ENCODE measurements at regions not wholly inside any gene's neighbourhood (a gene's known extent, or its start where the extent isn't known, plus 50 kb on each side); places are given as distances from the start of the nearest gene placed in this dataset.
A peak's percentile ranks its signal among the peaks of the same experiment; 100 is the strongest.

DNA sequence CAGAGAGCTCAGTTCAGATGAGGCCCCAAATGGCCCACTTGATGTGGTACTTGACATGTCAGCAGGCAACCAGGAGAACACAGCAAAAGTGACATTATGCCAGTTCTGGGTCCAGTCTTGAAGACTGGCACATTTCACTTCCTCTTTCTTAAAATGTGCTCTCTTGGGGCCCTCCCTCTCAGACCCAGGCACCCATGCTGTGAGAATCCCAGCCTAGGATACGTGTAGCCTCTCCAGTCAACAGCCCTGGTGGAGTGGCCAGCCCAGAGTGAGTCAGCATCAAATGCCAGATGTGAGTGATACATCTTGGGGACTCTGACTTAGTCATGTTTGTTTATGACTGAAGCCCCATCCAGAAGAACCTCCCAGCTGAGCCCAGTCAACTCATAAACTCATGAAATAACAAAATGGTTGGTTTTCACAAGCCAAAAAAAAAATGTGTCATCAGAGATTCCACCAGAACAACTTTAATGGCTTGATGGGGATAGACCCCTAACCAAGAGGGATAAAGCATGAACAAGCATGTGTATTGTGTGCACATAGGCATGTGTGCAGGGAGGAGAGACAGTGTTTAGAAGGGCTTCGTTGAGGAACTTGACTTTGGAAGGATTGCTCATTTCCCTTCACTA lies 82.5 kb upstream of the TNRC6C start:
- peaks cover 11% of the 10 kb centered on the region for H3K9me3 Mint-ChIP-seq
- peak overlapping the region; percentile 58 for H3K27ac Mint-ChIP-seq
- peak overlapping the region; percentile 6 for H3K4me3 Mint-ChIP-seq
- peaks cover 11% of the 10 kb centered on the region for H3K27me3 Mint-ChIP-seq
- H3K36me3 Mint-ChIP-seq, result peaks cover 5% of the 10 kb centered on the region
- peak; percentile 90 for ATAC-seq
- peaks cover 55% of the 10 kb centered on the region for H3K4me1 Mint-ChIP-seq

DNA sequence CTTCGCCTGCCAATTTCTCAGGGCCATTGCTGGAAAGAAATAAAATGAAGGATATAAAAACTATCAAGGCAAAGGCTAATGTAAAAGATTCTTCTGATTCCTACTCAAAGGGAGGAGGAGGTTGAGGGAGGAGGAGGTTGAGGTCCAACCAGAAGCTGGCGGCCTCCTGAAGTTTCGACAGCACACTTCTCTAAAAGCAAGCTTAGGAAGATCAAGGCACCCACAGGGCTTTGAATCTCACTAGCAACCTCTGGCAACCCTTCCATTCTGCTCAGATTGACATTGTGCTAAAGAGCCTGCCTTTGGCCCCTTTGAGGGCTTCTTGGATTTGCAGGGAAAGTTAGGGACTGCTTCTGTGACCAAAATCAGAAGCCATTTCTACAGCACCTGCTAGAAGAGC lies 81.5 kb upstream of the TNRC6C start:
- peaks cover 11% of the 10 kb centered on the region for H3K9me3 Mint-ChIP-seq
- H3K4me3 Mint-ChIP-seq, result no peak overlapping the region
- H3K27ac Mint-ChIP-seq, result no peak overlapping the region
- no peak for ATAC-seq
- peaks cover 11% of the 10 kb centered on the region for H3K27me3 Mint-ChIP-seq
- H3K4me1 Mint-ChIP-seq, result peaks cover 66% of the 10 kb centered on the region
- H3K36me3 Mint-ChIP-seq, result peaks cover 5% of the 10 kb centered on the region

GRCh38 chr17:77877646-77878355 lies 80.7 kb upstream of the TNRC6C start:
- H3K4me3 Mint-ChIP-seq, result no peak overlapping the region
- peaks cover 5% of the 10 kb centered on the region for H3K36me3 Mint-ChIP-seq
- H3K27me3 Mint-ChIP-seq, result peaks cover 6% of the 10 kb centered on the region
- H3K4me1 Mint-ChIP-seq, result peaks cover 69% of the 10 kb centered on the region
- H3K9me3 Mint-ChIP-seq, result peaks cover 11% of the 10 kb centered on the region
- no peak overlapping the region for H3K27ac Mint-ChIP-seq
- no peak for ATAC-seq

GRCh38 chr17:77879226-77879895 lies 79.1 kb upstream of the TNRC6C start:
- H3K36me3 Mint-ChIP-seq, result peaks cover 5% of the 10 kb centered on the region
- ATAC-seq, result no peak
- H3K27ac Mint-ChIP-seq, result no peak overlapping the region
- no peak overlapping the region for H3K4me3 Mint-ChIP-seq
- H3K4me1 Mint-ChIP-seq, result peaks cover 70% of the 10 kb centered on the region
- H3K27me3 Mint-ChIP-seq, result peaks cover 7% of the 10 kb centered on the region
- H3K9me3 Mint-ChIP-seq, result peaks cover 8% of the 10 kb centered on the region

DNA sequence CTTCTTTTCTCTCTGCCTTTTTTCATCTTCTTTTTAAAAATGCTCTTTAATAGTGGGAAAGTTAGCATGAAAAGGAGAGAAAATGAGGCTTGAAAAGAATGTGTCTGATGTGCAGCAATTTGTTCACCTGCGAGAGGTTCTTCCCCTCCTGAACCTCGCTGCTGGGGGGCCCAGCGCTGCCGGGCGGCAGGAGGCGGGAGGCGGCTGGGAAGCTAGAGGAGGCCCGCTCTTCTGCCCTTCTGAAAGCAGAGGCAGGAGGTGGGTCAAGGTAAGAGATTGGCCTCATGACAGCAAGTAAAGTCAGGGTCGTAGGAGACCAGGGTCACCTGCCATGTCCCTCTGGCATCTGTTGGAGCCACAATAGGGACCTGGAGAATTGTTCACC lies 78.6 kb upstream of the TNRC6C start:
- no peak overlapping the region for H3K4me3 Mint-ChIP-seq
- peaks cover 5% of the 10 kb centered on the region for H3K36me3 Mint-ChIP-seq
- no peak overlapping the region for H3K27ac Mint-ChIP-seq
- peaks cover 7% of the 10 kb centered on the region for H3K27me3 Mint-ChIP-seq
- ATAC-seq, result no peak
- H3K9me3 Mint-ChIP-seq, result peaks cover 8% of the 10 kb centered on the region
- peaks cover 70% of the 10 kb centered on the region for H3K4me1 Mint-ChIP-seq

DNA sequence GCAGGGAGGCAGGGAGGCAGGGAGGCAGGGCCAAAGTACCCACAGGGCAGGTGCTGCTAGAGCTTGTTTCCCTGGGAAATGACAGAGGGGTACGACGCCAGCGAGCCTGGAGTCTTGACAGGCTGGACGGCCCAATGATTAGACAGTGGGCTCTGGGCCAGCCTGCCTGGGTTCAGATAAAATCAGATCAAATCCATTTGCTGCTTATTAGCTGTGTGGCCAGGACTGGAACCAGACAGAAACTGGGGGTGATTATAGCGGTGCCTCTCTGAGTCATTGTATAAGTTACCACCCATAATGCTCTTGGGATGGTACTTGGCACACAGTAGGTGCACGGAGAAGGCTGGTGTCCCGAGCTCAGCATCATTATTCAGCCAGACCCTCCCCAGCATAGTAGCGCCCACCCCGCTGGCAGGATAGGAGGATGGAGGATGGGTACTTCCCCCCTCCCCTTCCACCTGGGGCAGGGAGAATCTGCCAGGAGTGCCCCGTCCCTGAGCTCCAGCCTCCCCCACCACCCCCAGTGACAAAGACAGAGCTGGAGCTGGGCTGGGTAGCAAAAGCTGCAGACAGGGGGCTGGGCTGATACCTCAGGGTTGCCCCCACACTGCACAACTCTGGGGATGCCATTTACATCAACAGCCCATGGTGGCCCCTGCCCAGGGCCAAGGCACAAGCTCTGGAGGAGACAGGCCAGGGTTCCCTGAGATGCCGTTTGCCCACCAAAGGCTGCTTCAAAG lies 77.6 kb upstream of the TNRC6C start:
- no peak overlapping the region for H3K4me3 Mint-ChIP-seq
- H3K4me1 Mint-ChIP-seq, result peaks cover 70% of the 10 kb centered on the region
- ATAC-seq, result peak; percentile 1
- peaks cover 14% of the 10 kb centered on the region for H3K27me3 Mint-ChIP-seq
- H3K9me3 Mint-ChIP-seq, result peaks cover 7% of the 10 kb centered on the region
- no peaks in the 10 kb centered on the region for H3K36me3 Mint-ChIP-seq
- no peak overlapping the region for H3K27ac Mint-ChIP-seq

- no peaks in the 10 kb centered on the region for H3K36me3 Mint-ChIP-seq
- peaks cover 3% of the 10 kb centered on the region for H3K9me3 Mint-ChIP-seq
- H3K4me1 Mint-ChIP-seq, result peaks cover 73% of the 10 kb centered on the region
Observed at GRCh38 chr17:77881545-77881944, 77.0 kb upstream of the TNRC6C start.

DNA sequence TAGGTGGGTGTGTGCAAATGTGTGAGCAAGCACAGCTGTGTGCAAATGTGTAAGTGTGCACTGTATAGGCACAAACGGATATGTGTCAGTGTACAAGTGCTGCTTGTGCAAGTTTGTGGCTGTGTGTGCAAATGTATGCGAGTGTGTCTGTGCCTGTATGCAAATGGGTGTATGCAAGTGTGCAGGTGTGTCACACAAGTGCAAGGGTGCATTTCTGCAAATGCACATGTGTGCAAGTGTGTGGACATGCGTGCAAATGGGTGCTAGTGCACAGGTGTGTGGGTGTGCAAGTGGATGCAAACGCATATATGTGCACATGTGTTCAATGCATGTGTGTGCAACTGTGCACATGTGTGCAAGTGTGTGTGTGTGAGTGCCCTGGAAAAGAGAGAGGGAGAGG lies 76.5 kb upstream of the TNRC6C start:
- no peak for ATAC-seq
- peaks cover 78% of the 10 kb centered on the region for H3K4me1 Mint-ChIP-seq
- peak overlapping the region; percentile 55 for H3K4me3 Mint-ChIP-seq
- peaks cover 26% of the 10 kb centered on the region for H3K27me3 Mint-ChIP-seq
- peak overlapping the region; percentile 75 for H3K27ac Mint-ChIP-seq
- no peaks in the 10 kb centered on the region for H3K36me3 Mint-ChIP-seq
- peaks cover 3% of the 10 kb centered on the region for H3K9me3 Mint-ChIP-seq

More at GRCh38 chr17:77881545-77881944, 77.0 kb upstream of the TNRC6C start:
- ATAC-seq, result peak; percentile 95
- Mint-ChIP-seq H3K4me3 (peak overlapping the region; percentile 42), H3K27me3 (peaks cover 21% of the 10 kb centered on the region), H3K27ac (peak overlapping the region; percentile 75)

DNA sequence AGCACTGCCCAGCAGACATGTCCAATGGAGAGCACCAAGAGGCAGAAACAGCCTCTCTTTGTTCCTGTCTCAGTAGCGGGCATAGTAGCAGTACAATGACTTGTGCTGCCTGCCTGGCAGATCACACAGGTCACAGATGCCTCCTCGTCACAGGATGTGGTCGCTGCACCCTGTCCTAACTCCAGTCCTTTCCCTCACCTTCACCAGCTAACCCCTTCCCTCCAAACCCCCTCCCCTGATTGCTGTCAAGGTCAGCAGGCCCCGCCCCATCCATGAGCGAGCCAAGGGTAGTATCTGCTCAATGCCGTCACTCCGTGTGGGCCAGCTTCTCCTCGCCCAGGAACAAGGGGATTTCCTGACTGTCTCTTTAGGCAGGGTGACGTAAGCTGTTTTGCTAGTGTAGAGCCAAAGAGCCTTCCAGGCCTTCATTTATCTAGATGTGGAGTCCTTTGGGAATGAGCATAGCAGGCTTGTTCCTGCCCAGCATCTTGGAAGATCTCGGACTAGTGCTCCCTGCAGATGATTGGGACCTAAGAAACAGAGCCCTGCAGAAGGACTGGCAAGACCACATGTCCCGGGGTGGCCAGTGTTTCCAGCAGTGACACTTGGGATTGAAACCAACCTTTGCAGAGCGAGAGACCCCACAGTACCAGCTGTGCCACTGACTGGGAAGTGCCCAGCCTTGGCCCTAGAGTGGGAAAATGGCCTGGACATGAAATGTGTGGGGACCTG lies 75.9 kb upstream of the TNRC6C start:
- H3K27ac Mint-ChIP-seq, result peak overlapping the region; percentile 75
- peaks cover 79% of the 10 kb centered on the region for H3K4me1 Mint-ChIP-seq
- ATAC-seq, result peak; percentile 83
- H3K36me3 Mint-ChIP-seq, result no peaks in the 10 kb centered on the region
- H3K27me3 Mint-ChIP-seq, result peaks cover 32% of the 10 kb centered on the region
- peak overlapping the region; percentile 55 for H3K4me3 Mint-ChIP-seq
- H3K9me3 Mint-ChIP-seq, result peaks cover 3% of the 10 kb centered on the region

GRCh38 chr17:77883213-77883650 lies 75.3 kb upstream of the TNRC6C start:
- H3K9me3 Mint-ChIP-seq, result peaks cover 3% of the 10 kb centered on the region
- H3K4me1 Mint-ChIP-seq, result peaks cover 84% of the 10 kb centered on the region
- H3K27me3 Mint-ChIP-seq, result peaks cover 38% of the 10 kb centered on the region
- H3K36me3 Mint-ChIP-seq, result no peaks in the 10 kb centered on the region
- ATAC-seq, result no peak
- H3K4me3 Mint-ChIP-seq, result no peak overlapping the region
- peak overlapping the region; percentile 75 for H3K27ac Mint-ChIP-seq

GRCh38 chr17:77884019-77884418 lies 74.5 kb upstream of the TNRC6C start:
- Mint-ChIP-seq H3K27me3 (peaks cover 46% of the 10 kb centered on the region), H3K9me3 (peaks cover 3% of the 10 kb centered on the region), H3K36me3 (no peaks in the 10 kb centered on the region), H3K27ac (no peak overlapping the region), H3K4me3 (no peak overlapping the region), H3K4me1 (peaks cover 92% of the 10 kb centered on the region)
- ATAC-seq, result no peak

GRCh38 chr17:77884967-77885641 lies 73.4 kb upstream of the TNRC6C start:
- no peak for ATAC-seq
- Mint-ChIP-seq H3K4me3 (no peak overlapping the region), H3K4me1 (peaks cover 87% of the 10 kb centered on the region), H3K36me3 (no peaks in the 10 kb centered on the region), H3K27ac (no peak overlapping the region), H3K9me3 (peaks cover 3% of the 10 kb centered on the region), H3K27me3 (peaks cover 57% of the 10 kb centered on the region)

GRCh38 chr17:77885678-77886386 lies 72.7 kb upstream of the TNRC6C start:
- H3K9me3 Mint-ChIP-seq, result peaks cover 3% of the 10 kb centered on the region
- ATAC-seq, result no peak
- H3K4me3 Mint-ChIP-seq, result no peak overlapping the region
- H3K36me3 Mint-ChIP-seq, result no peaks in the 10 kb centered on the region
- H3K27me3 Mint-ChIP-seq, result peaks cover 63% of the 10 kb centered on the region
- no peak overlapping the region for H3K27ac Mint-ChIP-seq
- peaks cover 81% of the 10 kb centered on the region for H3K4me1 Mint-ChIP-seq

- peaks cover 68% of the 10 kb centered on the region for H3K27me3 Mint-ChIP-seq
- H3K4me1 Mint-ChIP-seq, result peaks cover 76% of the 10 kb centered on the region
- no peak overlapping the region for H3K27ac Mint-ChIP-seq
- no peaks in the 10 kb centered on the region for H3K36me3 Mint-ChIP-seq
- peaks cover 3% of the 10 kb centered on the region for H3K9me3 Mint-ChIP-seq
- no peak for ATAC-seq
- no peak overlapping the region for H3K4me3 Mint-ChIP-seq
Observed at GRCh38 chr17:77886387-77886728, 72.1 kb upstream of the TNRC6C start.
